WTC11 (cell line): ENCODE measurements at regions not wholly inside any gene's neighbourhood (a gene's known extent, or its start where the extent isn't known, plus 50 kb on each side); places are given as distances from the start of the nearest gene placed in this dataset.

Experiments
- ATAC-seq: fragments of 200-7000 bp; cut with Tn5 transposase; 2 replicates; pipeline ENCODE4 v1.10.0; 2021; ENCODE audit warnings: mild to moderate bottlenecking, moderate library complexity
- CTCF ChIA-PET: fragments of 300-600 bp; sonication (Branson Sonifier 250); formaldehyde crosslinking; loops from one replicate; lab custom pipeline; 2021; ENCODE audit warnings: antibody characterized with exemption; lab: Charles Lee
- POLR2A ChIA-PET: fragments of 350-600 bp; sonication (Branson Sonifier 250); formaldehyde crosslinking; loops from one replicate; lab custom pipeline; 2021; ENCODE audit warnings: antibody characterized with exemption; lab: Charles Lee
- DNase-seq: peaks from one replicate; pipeline ENCODE4 v3.0.0; 2021; ENCODE audit warnings: low spot score
- H3K27ac Mint-ChIP-seq: 2 replicates; pipeline ENCODE4 v1.8.0; 2021; ENCODE audit warnings: mixed read lengths
- H3K27me3 Mint-ChIP-seq: 2 replicates; pipeline ENCODE4 v1.8.0; 2021; ENCODE audit warnings: low read depth, mild to moderate bottlenecking, moderate library complexity, mixed read lengths
- H3K36me3 Mint-ChIP-seq: 2 replicates; pipeline ENCODE4 v1.8.0; 2021; ENCODE audit warnings: mixed read lengths
- H3K4me1 Mint-ChIP-seq: 2 replicates; pipeline ENCODE4 v1.8.0; 2022; ENCODE audit warnings: mixed read lengths
- H3K4me3 Mint-ChIP-seq: 2 replicates; pipeline ENCODE4 v1.8.0; 2021; ENCODE audit warnings: mild to moderate bottlenecking, moderate library complexity, mixed read lengths
- H3K9me3 Mint-ChIP-seq: 2 replicates; pipeline ENCODE4 v1.8.0; 2021; ENCODE audit warnings: mixed read lengths
- E2F1 ChIP-seq: sonication (generic); formaldehyde crosslinking; IDR thresholded peaks from 2 replicates; pipeline ENCODE4 v1.8.0; 2022; ENCODE audit warnings: mild to moderate bottlenecking, missing genetic modification reagents
- ETV6 ChIP-seq: sonication (generic); formaldehyde crosslinking; IDR thresholded peaks from 2 replicates; pipeline ENCODE4 v1.8.1; 2022; ENCODE audit warnings: mild to moderate bottlenecking, missing genetic modification reagents
- GRHL2 ChIP-seq: fragments of 250-450 bp; sonication (Bioruptor Pico); IDR thresholded peaks from 2 replicates; pipeline ENCODE4 v1.8.0; 2022; ENCODE audit warnings: mild to moderate bottlenecking, moderate library complexity; ENCODE audit not compliant: insufficient replicate concordance, severe bottlenecking
- HMGA2 ChIP-seq: fragments of 250-450 bp; sonication (Bioruptor Pico); IDR thresholded peaks from 2 replicates; pipeline ENCODE4 v1.4.0; 2021; ENCODE audit warnings: mild to moderate bottlenecking, moderate library complexity
- IRF2 ChIP-seq: sonication (generic); formaldehyde crosslinking; IDR thresholded peaks from 2 replicates; pipeline ENCODE4 v1.8.0; 2022; ENCODE audit warnings: low read depth, missing genetic modification reagents, borderline replicate concordance
- MXD4 ChIP-seq: fragments of 250-450 bp; sonication (Bioruptor Pico); IDR thresholded peaks from 2 replicates; pipeline ENCODE4 v1.8.0; 2021; ENCODE audit warnings: mild to moderate bottlenecking, moderate library complexity, borderline replicate concordance
- NR3C1 ChIP-seq: sonication (generic); formaldehyde crosslinking; conservative IDR thresholded peaks from 2 replicates; pipeline ENCODE4 v1.8.1; 2023; ENCODE audit warnings: low read depth, mild to moderate bottlenecking, missing genetic modification reagents
- PRRX2 ChIP-seq: fragments of 250-450 bp; sonication (Bioruptor Pico); IDR thresholded peaks from 2 replicates; pipeline ENCODE4 v1.8.0; 2021; ENCODE audit warnings: mild to moderate bottlenecking
- TCF7 ChIP-seq: sonication (generic); formaldehyde crosslinking; IDR thresholded peaks from 2 replicates; pipeline ENCODE4 v1.8.0; 2022; ENCODE audit warnings: mild to moderate bottlenecking, low read depth, missing genetic modification reagents, moderate library complexity
- TEAD4 ChIP-seq: sonication (generic); formaldehyde crosslinking; IDR thresholded peaks from 2 replicates; pipeline ENCODE4 v1.8.0; 2022; ENCODE audit warnings: mild to moderate bottlenecking, missing genetic modification reagents
- TP53 ChIP-seq: sonication (generic); formaldehyde crosslinking; IDR thresholded peaks from 2 replicates; pipeline ENCODE4 v1.8.1; 2023; ENCODE audit warnings: mild to moderate bottlenecking, missing genetic modification reagents
- USF1 ChIP-seq: sonication (generic); formaldehyde crosslinking; IDR thresholded peaks from 2 replicates; pipeline ENCODE4 v1.8.0; 2022; ENCODE audit warnings: mild to moderate bottlenecking, missing genetic modification reagents
- ZNF263 ChIP-seq: sonication (generic); formaldehyde crosslinking; IDR thresholded peaks from 2 replicates; pipeline ENCODE4 v1.8.1; 2022; ENCODE audit warnings: low read depth, mild to moderate bottlenecking, moderate library complexity, missing genetic modification reagents
- ZNF416 ChIP-seq: fragments of 250-450 bp; sonication (Bioruptor Pico); IDR thresholded peaks from 2 replicates; pipeline ENCODE4 v1.9.0; 2021; ENCODE audit warnings: mild to moderate bottlenecking, inconsistent platforms
- ZNF512 ChIP-seq: sonication (generic); formaldehyde crosslinking; IDR thresholded peaks from 2 replicates; pipeline ENCODE4 v1.8.1; 2022; ENCODE audit warnings: missing genetic modification reagents, borderline replicate concordance
- ZNF671 ChIP-seq: fragments of 250-450 bp; sonication (Bioruptor Pico); IDR thresholded peaks from 2 replicates; pipeline ENCODE4 v1.8.0; 2021; ENCODE audit warnings: mild to moderate bottlenecking
- TF ChIP-seq, protein P1 (sequence below): sonication (generic); formaldehyde crosslinking; conservative IDR thresholded peaks from 2 replicates; pipeline ENCODE4 v1.8.1; 2022; ENCODE audit warnings: mild to moderate bottlenecking, missing genetic modification reagents
- TF ChIP-seq, protein P2 (sequence below): sonication (generic); formaldehyde crosslinking; IDR thresholded peaks from 2 replicates; pipeline ENCODE4 v1.8.0; 2022; ENCODE audit warnings: mild to moderate bottlenecking, missing genetic modification reagents
- TF ChIP-seq, protein P3 (sequence below): fragments of 200-600 bp; IDR thresholded peaks from 2 replicates; pipeline ENCODE4 v1.8.0; 2022; ENCODE audit warnings: antibody characterized with exemption

DNA sequence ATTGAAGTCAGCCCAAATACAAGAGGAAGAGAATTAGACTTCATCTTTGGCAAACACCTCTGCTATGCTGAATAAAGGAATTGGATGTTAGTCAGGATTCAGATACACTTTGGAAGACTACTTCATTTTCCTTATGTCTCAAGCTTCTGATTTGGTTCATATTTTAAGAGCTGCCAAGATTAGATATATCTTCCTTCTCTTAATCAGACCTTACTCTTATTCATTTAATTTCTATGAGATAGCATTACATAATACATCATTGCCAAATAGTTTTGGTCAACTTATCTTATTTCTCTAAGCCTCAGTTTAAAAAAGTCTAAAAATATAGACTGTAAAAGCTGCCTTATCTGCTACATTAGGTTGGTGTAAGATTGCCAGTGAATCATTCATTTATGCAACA lies 330.6 kb upstream of the NAV3 start:
- no peak for ATAC-seq
- no peaks in the 10 kb centered on the region for H3K36me3 Mint-ChIP-seq
- ChIA-PET CTCF (no interaction called here), POLR2A (no interaction called here)
- no peak overlapping the region for H3K27ac Mint-ChIP-seq
- peaks cover 9% of the 10 kb centered on the region for H3K4me1 Mint-ChIP-seq
- H3K4me3 Mint-ChIP-seq: no peak overlapping the region
- H3K27me3 Mint-ChIP-seq: no peaks in the 10 kb centered on the region
- DNase-seq: no peak
- no peak for TF ChIP-seq HMGA2 (CRISPR knock-in tag)
- no peak for TF ChIP-seq TP53 (CRISPR knock-in tag)
- TF ChIP-seq PRRX2 (CRISPR knock-in tag): no peak
- no peak for TF ChIP-seq ZNF416 (CRISPR knock-in tag)
- TF ChIP-seq ZNF512 (CRISPR knock-in tag): no peak
- TF ChIP-seq NR3C1 (CRISPR knock-in tag): no peak
- TF ChIP-seq TEAD4 (CRISPR knock-in tag): no peak
- TF ChIP-seq TCF7 (CRISPR knock-in tag): no peak
- TF ChIP-seq, protein P1, sequence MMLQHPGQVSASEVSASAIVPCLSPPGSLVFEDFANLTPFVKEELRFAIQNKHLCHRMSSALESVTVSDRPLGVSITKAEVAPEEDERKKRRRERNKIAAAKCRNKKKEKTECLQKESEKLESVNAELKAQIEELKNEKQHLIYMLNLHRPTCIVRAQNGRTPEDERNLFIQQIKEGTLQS (CRISPR knock-in tag): no peak
- no peak for TF ChIP-seq ZNF263
- no peak for TF ChIP-seq USF1 (CRISPR knock-in tag)
- no peaks in the 10 kb centered on the region for H3K9me3 Mint-ChIP-seq

GRCh38 chr12:77497647-77498046 lies 333.0 kb upstream of the NAV3 start:
- CTCF ChIA-PET: no interaction called here
- DNase-seq (no peak), ATAC-seq (no peak)
- no peaks in the 10 kb centered on the region for H3K36me3 Mint-ChIP-seq
- no peaks in the 10 kb centered on the region for H3K27me3 Mint-ChIP-seq
- TF ChIP-seq MXD4 (CRISPR knock-in tag): no peak
- H3K27ac Mint-ChIP-seq: no peak overlapping the region
- POLR2A ChIA-PET: no interaction called here
- no peaks in the 10 kb centered on the region for H3K9me3 Mint-ChIP-seq
- H3K4me1 Mint-ChIP-seq: peaks cover 19% of the 10 kb centered on the region
- H3K4me3 Mint-ChIP-seq: no peak overlapping the region

DNA sequence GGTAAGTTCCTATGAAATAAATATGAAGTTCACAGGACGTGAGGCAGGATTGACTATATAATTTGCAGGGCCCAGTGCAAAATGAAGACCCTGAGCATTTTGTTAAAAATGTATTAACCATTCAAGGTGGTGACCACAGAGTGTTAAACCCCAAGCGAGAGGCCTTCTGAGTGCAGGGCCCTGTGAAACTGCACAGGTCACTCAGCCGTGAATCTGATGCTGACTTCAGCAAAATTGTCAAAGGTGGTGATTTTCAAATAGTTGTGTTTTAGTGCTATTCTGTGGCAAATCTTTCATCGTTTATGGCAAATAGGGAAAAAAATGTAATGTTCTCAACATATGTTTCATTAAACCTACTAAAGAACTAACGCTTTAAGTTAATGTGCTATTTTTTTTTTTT lies 334.0 kb upstream of the NAV3 start:
- Mint-ChIP-seq H3K4me1 (peaks cover 19% of the 10 kb centered on the region), H3K9me3 (peaks cover 3% of the 10 kb centered on the region), H3K36me3 (no peaks in the 10 kb centered on the region), H3K27me3 (no peaks in the 10 kb centered on the region), H3K4me3 (no peak overlapping the region), H3K27ac (no peak overlapping the region)
- ChIA-PET CTCF (interaction anchor here (1.0 kb wide), 1 partner anchor 8 kb away, joined by 3 read pairs; no protein-coding TSS in a partner anchor), POLR2A (no interaction called here)
- DNase-seq: no peak
- TF ChIP-seq, protein P2, sequence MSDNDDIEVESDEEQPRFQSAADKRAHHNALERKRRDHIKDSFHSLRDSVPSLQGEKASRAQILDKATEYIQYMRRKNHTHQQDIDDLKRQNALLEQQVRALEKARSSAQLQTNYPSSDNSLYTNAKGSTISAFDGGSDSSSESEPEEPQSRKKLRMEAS (CRISPR knock-in tag): no peak
- TF ChIP-seq GRHL2 (CRISPR knock-in tag) (no peak), ETV6 (no peak), ZNF671 (CRISPR knock-in tag) (no peak), E2F1 (no peak), IRF2 (CRISPR knock-in tag) (no peak), PRRX2 (CRISPR knock-in tag) (no peak), MXD4 (CRISPR knock-in tag) (no peak)
- TF ChIP-seq, protein P3, sequence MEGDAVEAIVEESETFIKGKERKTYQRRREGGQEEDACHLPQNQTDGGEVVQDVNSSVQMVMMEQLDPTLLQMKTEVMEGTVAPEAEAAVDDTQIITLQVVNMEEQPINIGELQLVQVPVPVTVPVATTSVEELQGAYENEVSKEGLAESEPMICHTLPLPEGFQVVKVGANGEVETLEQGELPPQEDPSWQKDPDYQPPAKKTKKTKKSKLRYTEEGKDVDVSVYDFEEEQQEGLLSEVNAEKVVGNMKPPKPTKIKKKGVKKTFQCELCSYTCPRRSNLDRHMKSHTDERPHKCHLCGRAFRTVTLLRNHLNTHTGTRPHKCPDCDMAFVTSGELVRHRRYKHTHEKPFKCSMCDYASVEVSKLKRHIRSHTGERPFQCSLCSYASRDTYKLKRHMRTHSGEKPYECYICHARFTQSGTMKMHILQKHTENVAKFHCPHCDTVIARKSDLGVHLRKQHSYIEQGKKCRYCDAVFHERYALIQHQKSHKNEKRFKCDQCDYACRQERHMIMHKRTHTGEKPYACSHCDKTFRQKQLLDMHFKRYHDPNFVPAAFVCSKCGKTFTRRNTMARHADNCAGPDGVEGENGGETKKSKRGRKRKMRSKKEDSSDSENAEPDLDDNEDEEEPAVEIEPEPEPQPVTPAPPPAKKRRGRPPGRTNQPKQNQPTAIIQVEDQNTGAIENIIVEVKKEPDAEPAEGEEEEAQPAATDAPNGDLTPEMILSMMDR: no peak
- ATAC-seq: no peak
